ENCODE measurements at regions not wholly inside any gene's neighbourhood (a gene's known extent, or its start where the extent isn't known, plus 50 kb on each side); places are given as distances from the start of the nearest gene placed in this dataset.
"Not testable (repeated sequence)": the region's sequence is repeated elsewhere in the genome, so short reads cannot be mapped to it uniquely, and the experiment has no call there.

- no peak for DNase-seq
Measured at GRCh38 chr18:56312551-56313335, 325.6 kb downstream of the TXNL1 start.

GRCh38 chr18:56309104-56309503 is 329.3 kb downstream of the TXNL1 start:
- no peak for DNase-seq

DNA sequence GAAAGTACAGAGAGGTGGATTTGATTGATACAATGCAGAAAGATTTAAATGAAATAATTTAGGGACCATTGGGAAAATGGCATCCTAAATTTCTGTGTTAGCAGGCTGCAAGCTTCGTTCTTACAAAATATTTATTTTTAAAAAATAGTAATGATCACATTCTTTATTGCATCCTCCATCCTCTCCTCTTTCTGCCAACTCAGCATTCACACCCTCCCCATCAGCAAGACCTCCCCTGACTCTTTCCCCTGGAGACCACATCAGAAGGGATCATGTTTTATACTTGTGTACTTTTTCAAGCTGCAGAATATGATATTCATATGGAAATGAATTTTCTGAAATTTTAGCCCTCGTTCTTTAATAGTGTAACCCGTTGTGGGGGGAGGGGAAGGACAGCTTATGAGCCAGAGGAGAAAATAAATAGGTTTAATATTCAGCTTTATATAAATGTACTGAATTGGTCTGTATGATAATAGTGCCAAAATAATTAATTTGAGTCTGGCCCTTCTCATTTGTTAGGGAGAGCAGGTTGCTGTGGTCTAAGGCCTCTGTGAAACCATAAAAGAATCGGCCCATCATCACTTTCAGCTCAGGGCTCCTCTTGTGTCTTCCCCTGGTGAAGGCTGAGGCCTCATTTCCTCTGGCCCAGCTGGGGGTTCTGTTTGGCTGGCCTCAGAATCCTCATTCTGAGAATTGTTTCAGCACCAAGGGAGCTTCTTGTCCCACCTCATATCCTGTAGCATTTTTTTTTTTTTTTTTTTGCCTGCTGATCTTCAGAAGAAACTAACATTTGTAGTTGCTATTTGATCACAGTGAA is 330.8 kb downstream of the TXNL1 start:
- DNase-seq = peak; percentile 80

DNA sequence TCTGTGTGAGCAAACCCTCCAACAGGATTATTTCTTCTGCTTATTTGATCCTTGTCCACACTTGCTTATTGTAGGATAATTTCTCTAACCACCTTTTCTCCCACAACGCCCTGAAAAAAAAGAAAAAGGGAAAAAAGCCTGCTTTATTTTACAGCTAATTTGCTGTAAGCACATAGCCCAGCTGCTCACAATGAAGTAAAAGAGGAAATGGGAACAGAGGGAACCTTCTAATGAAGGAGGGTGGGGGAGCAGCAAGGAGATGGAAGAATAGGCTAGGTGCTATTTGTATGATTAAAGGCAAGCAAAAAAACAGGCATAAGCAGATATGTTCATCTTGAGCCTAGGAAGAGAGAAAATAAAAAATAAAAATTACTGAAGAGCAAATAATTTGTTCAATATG is 331.6 kb downstream of the TXNL1 start:
- peak; percentile 67 for DNase-seq

DNA sequence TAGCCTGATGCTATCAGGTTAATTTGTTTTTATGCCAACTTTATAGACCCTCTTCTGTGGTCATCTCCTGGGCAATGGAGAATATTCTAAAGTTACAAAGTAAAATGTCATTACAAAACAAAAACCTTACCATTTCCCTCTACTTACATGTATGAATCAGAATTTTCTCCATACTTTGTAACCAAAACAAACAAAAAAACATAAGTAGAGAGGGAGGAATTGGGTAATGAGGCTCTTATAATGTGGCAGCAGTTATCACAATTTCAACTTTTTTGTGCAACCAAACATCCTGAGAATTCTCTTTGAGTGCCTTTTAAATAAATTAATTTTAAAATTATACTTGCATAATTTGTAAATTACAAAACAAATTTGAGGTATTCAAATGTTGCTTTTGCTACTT is 332.8 kb downstream of the TXNL1 start:
- DNase-seq = no peak

DNA sequence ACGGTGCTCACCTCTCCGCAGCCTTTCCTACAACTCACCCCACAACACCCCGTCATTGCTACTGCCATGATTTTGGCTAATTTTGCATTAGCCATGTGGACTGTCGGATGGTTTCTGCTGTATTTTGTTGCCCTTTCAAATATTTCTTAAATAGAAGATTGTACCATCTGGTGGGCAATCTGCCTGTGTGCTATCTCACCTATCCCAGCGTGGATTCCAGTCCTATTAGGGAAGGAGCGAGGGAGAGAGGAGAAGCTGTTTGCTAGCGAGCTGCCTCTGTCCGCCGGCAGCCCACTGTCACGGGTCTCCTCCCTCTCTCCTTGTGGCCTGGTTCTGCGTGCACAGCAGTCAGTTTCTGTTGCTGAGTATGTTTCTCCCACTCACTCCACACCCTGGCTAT is 336.2 kb downstream of the TXNL1 start:
- peak; percentile 72 for DNase-seq

DNA sequence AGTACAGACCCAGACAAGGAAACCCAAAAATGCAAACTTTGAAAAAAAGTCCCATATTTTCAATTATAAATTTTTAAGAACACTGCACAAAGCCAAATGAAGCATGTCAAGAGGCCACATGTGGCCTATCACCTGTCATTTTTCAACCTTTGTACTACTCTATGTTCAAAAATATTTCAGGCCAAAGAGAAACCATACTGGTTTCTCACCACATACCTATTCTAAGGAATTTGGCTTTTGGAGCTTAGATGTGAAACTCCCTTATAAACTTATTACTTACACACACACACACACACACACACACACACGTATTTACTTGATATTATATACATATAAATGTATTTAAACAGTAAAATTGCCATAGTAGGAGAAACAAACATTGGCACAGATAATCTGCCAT is 338.7 kb downstream of the TXNL1 start:
- DNase-seq = no peak

DNA sequence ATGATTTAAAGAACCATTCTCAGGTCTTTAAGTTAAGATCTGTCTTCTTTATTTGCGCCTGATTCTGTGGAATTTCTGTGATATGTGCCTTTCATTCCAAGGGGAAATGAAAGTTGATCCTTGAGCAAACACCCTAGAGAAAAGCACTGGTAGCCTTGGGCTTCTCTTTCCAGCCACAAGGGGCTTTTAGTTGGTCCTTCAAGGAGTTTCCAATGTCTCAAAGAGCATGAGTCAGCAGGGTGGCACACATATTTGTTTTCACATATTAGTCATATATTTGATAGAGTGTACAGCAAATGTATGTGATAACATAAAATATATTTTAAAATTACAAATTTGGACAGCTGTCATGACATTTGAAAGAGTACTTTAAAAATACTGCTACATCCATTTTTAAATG is 339.5 kb downstream of the TXNL1 start:
- DNase-seq = peak; percentile 12

DNA sequence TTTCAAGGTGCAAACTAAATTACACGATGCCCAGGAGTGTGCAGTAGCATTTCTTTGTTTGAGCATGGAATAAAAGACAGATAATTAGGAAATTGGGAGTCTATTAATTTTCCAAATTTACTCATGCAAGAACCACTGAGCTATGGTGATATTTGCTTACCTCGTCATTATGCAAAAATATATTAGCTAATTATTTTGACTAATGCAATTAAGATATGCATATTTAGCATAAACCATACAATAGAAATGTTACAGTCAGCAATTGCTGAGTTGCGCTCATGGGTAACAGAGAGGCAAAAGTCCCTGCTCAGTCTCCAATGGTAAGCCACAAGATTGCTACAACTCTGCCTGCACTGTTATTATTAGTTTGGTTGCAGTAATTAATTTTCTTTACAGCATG is 342.0 kb downstream of the TXNL1 start:
- no peak for DNase-seq

- no peak for DNase-seq
Measured at GRCh38 chr18:56294484-56295183, 343.8 kb downstream of the TXNL1 start.

GRCh38 chr18:56291294-56291693 is 347.1 kb downstream of the TXNL1 start:
- no peak for DNase-seq

GRCh38 chr18:56289381-56289780 is 349.0 kb downstream of the TXNL1 start:
- no peak for DNase-seq

DNA sequence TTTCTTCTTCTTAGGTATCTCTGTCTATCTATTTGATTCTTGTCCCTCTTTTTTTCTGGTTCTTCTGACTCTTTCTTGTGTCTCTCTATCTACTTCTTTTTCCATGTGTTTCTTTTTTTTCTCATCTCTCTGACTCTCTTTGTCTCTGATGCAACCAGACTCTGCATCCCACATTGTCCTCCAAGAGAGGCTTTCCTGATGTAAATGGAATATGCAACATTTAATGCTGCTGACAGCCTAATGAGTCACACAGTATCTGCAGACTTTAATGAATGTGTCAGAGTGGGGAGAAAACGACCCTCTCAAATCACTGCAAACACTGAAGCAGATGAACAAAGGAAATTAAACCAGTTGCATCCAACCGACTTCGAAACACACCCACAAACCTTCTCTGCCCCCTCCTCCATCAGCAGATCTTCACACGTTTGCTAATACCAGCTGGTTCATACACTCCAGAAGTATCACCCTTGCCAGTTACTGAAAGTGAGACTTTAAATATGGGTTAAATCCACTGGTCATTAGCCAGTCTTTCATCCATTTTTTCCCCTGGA is 351.5 kb downstream of the TXNL1 start:
- no peak for DNase-seq

GRCh38 chr18:56285387-56286065 is 352.9 kb downstream of the TXNL1 start:
- no peak for DNase-seq

GRCh38 chr18:56284319-56284718 is 354.1 kb downstream of the TXNL1 start:
- DNase-seq = no peak

- DNase-seq = no peak
Measured at GRCh38 chr18:56283316-56283715, 355.1 kb downstream of the TXNL1 start.

DNA sequence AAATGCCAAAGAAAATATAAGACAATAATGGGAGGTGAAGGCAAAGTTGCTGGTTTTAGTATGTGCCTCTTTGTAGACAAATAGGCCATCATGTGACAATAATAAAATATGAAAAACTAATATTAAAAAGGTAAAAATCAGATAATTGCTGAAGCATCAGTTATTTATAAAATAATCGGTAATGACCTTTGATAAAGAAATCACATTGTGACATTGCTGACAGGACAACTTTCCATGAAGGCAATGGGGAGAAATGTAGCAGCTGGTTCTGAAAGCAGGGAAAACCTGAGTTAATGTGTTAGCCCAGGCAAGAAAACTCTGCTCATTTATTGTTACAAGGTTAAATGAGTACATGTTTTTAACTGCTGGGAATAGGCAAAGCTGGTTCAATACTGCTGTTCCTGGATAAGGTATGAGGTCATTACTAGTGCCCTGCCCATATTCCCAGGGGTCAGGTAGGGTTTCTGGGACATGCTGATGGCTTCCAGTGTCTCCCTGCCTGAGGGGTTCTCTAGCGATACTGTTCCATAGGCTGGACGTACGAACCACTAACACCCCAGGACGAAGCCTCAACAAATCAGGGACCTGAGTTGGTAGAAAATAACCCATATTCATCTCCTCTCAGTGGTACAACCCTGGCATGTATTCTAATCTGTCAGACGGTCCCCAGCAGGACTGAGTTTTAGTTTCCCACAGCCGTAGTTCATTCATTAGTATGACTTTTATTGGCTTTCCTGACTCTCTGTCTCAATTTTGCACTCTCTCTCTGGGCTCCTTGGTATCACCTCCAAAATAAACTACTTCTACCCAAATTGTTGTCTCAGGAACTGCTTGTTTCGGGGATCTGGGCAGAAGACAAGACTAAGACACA is 355.9 kb downstream of the TXNL1 start:
- DNase-seq = no peak

DNA sequence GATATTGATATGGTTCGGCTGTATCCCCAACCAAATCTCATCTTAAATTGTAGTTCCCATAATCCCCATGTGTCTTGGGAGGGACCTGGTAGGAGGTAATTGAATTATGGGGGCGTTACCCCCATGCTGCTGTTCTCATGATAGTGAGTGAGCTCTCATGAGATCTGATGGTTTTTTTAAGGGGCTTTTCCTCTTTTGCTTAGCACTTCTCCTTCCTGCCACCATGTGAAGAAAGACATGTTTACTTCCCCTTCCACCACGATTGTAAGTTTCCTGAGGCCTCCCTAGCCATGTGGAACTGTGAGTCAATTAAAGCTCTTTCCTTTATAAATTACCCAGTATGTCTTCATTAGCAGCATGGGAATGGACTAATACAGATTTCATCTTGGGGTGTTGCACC is 358.6 kb downstream of the TXNL1 start:
- not testable (repeated sequence) for DNase-seq

DNA sequence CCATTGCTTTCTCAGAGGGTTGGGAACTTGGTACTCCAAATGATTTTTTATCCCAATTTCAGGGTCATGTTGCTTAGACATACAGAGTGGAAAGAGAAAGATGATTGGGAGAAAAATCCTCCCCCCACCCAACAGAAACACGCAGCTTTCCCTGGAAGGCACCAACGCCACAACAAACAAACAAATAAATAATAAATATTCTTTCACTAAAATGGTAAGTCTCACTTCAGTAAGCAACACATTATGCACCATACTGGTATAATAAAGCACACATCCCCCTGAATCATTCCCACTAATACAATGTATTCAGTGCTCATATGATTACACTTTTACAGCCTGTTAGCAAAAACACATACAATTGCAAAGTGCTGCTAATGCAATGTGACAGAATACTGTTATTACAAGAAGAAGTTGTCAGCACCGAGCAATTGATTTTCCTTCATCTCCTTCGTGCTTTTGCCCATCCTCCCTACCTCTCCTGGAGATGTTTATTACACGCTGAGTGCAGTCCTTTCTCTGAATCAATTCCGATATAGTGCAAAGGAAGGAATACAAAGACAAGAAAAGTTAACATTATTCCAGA is 359.9 kb downstream of the TXNL1 start:
- no peak for DNase-seq

GRCh38 chr18:56276466-56276865 is 361.9 kb downstream of the TXNL1 start:
- DNase-seq = no peak

GRCh38 chr18:56273541-56274219 is 364.7 kb downstream of the TXNL1 start:
- no peak for DNase-seq

Data from NCI-H2171 treated with DMSO at 0.1 percent for 48 hours (cell line).